OCI-LY7 (cell line): ENCODE measurements at regions not wholly inside any gene's neighbourhood (a gene's known extent, or its start where the extent isn't known, plus 50 kb on each side); places are given as distances from the start of the nearest gene placed in this dataset.

ENCODE experiments used
- BruUV-seq: library from RNA; stranded (reverse); fragments of 400-500 nt; replicated peaks from 2 replicates; lab custom pipeline; 2021; lab: Mats Ljungman, UMichigan
- CTCF ChIA-PET: fragments of 300-600 bp; sonication (Branson Sonifier 250); formaldehyde crosslinking; loops from one replicate; lab custom pipeline; 2022; ENCODE audit warnings: antibody characterized with exemption; ENCODE audit not compliant: unreplicated experiment; lab: Charles Lee
- POLR2A ChIA-PET: fragments of 300-600 bp; sonication (Branson Sonifier 250); formaldehyde crosslinking; loops from one replicate; lab custom pipeline; 2022; ENCODE audit warnings: antibody characterized with exemption; lab: Charles Lee
- DNase-seq: peaks from one replicate; pipeline ENCODE4 v3.0.0-alpha.2; 2015; ENCODE audit warnings: low spot score
- H2AFZ ChIP-seq: fragments of 200-600 bp; sonication (generic), shearing (Covaris generic); 2 replicates; pipeline ENCODE4 v1.6.1; 2014; ENCODE audit warnings: mild to moderate bottlenecking, antibody characterized with exemption, low read length, moderate library complexity
- H3K27ac ChIP-seq: fragments of 200-600 bp; sonication (generic); 2 replicates; pipeline ENCODE4 v1.5.1; 2014; ENCODE audit warnings: mixed run types, low read depth, mild to moderate bottlenecking, moderate library complexity, low read length, inconsistent platforms; ENCODE audit not compliant: poor library complexity, severe bottlenecking
- H3K36me3 ChIP-seq: fragments of 200-600 bp; sonication (generic); 2 replicates; pipeline ENCODE4 v1.6.1; 2014; ENCODE audit warnings: mild to moderate bottlenecking, antibody characterized with exemption, low read length, moderate library complexity, mixed read lengths; ENCODE audit not compliant: insufficient read depth
- H3K4me1 ChIP-seq: fragments of 200-600 bp; sonication (generic); 2 replicates; pipeline ENCODE4 v1.5.1; 2014; ENCODE audit warnings: mild to moderate bottlenecking, low read length; ENCODE audit not compliant: insufficient read depth, poor library complexity, severe bottlenecking
- H3K4me2 ChIP-seq: fragments of 200-600 bp; sonication (generic); 2 replicates; pipeline ENCODE4 v1.6.1; 2014; ENCODE audit warnings: mild to moderate bottlenecking, low read length
- H3K4me3 ChIP-seq: fragments of 200-600 bp; sonication (generic); 2 replicates; pipeline ENCODE4 v1.5.1; 2014; ENCODE audit warnings: mild to moderate bottlenecking, low read depth, low read length; ENCODE audit not compliant: poor library complexity, severe bottlenecking
- H3K79me2 ChIP-seq: fragments of 200-600 bp; sonication (generic); 2 replicates; pipeline ENCODE4 v1.6.1; 2016; ENCODE audit warnings: low read depth, mild to moderate bottlenecking, low read length, moderate library complexity, mixed read lengths; ENCODE audit not compliant: insufficient read depth
- H3K9me2 ChIP-seq: fragments of 200-600 bp; sonication (generic); 2 replicates; pipeline ENCODE4 v1.6.1; 2016; ENCODE audit warnings: mild to moderate bottlenecking, low read length, mixed read lengths; ENCODE audit not compliant: insufficient read depth
- H3K9me3 ChIP-seq: fragments of 200-600 bp; sonication (generic); 2 replicates; pipeline ENCODE4 v1.6.1; 2014; ENCODE audit warnings: mild to moderate bottlenecking, mixed run types, low read length, mixed read lengths
- H4K20me1 ChIP-seq: fragments of 200-600 bp; sonication (generic); 2 replicates; pipeline ENCODE4 v1.6.1; 2014; ENCODE audit warnings: mild to moderate bottlenecking, antibody characterized with exemption, low read length, moderate library complexity, mixed read lengths; ENCODE audit not compliant: insufficient read depth
- EZH2phosphoT487 ChIP-seq: fragments of 200-600 bp; sonication (generic); IDR thresholded peaks from 2 replicates; pipeline ENCODE4 v1.6.1; 2018; ENCODE audit warnings: low read depth, borderline replicate concordance, mild to moderate bottlenecking, mixed run types, antibody characterized with exemption, low read length, moderate library complexity, mixed read lengths
- intact Hi-C: fragments of 100-400 bp; cut with micrococcal nuclease; formaldehyde crosslinking; loops from one replicate; pipeline ENCODE4 v1.10.0; 2022; ENCODE audit not compliant: unreplicated experiment
- TF ChIP-seq, protein P1 (sequence below): fragments of 200-600 bp; sonication (generic); conservative IDR thresholded peaks from 2 replicates; pipeline ENCODE4 v1.5.1; 2014; ENCODE audit warnings: mild to moderate bottlenecking, antibody characterized with exemption, low read length, moderate library complexity, mixed read lengths

DNA sequence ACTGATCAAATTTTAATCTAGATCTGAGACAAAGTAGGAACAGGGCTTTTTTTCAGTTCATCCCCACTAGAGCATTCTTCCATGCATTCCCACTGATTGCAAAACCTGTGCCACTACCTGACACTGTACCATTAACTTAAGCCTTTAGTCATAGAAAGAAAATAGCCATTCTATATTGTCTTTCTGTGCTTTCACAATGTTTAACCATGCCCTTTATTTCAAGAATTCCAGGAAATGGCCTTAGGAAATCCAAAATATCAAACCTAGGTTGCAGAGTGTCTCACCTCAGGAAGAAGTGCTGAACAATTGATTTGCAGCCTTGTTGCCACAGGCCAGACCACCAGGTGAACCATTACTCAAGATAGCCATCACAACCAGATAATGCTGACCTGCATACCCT lies 56.2 kb upstream of the TGFBR2 start:
- Histone ChIP-seq H3K4me3 (no peak overlapping the region), H3K4me2 (no peak overlapping the region), H3K79me2 (no peaks in the 10 kb centered on the region), H3K9me3 (no peaks in the 10 kb centered on the region), H2AFZ (no peak overlapping the region), H3K4me1 (peaks cover 14% of the 10 kb centered on the region), H3K27ac (no peak overlapping the region), H4K20me1 (no peaks in the 10 kb centered on the region), H3K36me3 (no peaks in the 10 kb centered on the region), H3K9me2 (no peaks in the 10 kb centered on the region)
- CTCF ChIA-PET = no interaction called here
- BruUV-seq = no TSS peak
- POLR2A ChIA-PET = interaction anchor here (0.6 kb wide), 1 partner anchor 464 kb away, joined by 8 read pairs; no protein-coding TSS in a partner anchor
- no peak for DNase-seq
- intact Hi-C loops = loop anchor here (5.0 kb wide), 1 partner anchor 42 kb away; no protein-coding TSS in a partner anchor
- TF ChIP-seq, protein P1, sequence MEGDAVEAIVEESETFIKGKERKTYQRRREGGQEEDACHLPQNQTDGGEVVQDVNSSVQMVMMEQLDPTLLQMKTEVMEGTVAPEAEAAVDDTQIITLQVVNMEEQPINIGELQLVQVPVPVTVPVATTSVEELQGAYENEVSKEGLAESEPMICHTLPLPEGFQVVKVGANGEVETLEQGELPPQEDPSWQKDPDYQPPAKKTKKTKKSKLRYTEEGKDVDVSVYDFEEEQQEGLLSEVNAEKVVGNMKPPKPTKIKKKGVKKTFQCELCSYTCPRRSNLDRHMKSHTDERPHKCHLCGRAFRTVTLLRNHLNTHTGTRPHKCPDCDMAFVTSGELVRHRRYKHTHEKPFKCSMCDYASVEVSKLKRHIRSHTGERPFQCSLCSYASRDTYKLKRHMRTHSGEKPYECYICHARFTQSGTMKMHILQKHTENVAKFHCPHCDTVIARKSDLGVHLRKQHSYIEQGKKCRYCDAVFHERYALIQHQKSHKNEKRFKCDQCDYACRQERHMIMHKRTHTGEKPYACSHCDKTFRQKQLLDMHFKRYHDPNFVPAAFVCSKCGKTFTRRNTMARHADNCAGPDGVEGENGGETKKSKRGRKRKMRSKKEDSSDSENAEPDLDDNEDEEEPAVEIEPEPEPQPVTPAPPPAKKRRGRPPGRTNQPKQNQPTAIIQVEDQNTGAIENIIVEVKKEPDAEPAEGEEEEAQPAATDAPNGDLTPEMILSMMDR = no peak
- TF ChIP-seq EZH2phosphoT487 = no peak

DNA sequence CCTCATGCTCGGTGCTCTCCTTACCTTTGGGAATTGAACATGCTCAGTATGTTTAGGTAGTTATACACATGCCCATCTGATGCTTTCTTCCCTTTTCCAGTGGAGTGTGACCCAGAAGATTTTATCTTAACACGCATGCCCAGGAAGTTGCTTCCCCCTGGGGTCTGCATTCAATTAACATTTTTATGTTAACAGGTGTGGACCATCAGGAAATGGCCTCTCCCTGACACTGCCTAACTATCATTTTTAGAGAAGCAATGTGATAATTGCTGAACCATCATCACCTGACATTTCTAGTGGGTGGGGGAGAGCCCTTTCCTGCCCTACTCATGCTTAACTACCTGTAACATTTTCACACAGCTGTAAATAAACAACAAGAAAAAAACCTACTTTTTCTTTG lies 55.1 kb upstream of the TGFBR2 start:
- CTCF ChIA-PET = no interaction called here
- H4K20me1 ChIP-seq = no peaks in the 10 kb centered on the region
- no peak overlapping the region for H3K4me3 ChIP-seq
- H3K4me2 ChIP-seq = peak overlapping the region; percentile 36
- H3K9me2 ChIP-seq = no peaks in the 10 kb centered on the region
- TF ChIP-seq, protein P1 = no peak
- TF ChIP-seq EZH2phosphoT487 = no peak
- peaks cover 14% of the 10 kb centered on the region for H3K4me1 ChIP-seq
- H2AFZ ChIP-seq = peak overlapping the region; percentile 31; the same call in 1 of the 2 replicates
- H3K79me2 ChIP-seq = no peaks in the 10 kb centered on the region
- no TSS peak for BruUV-seq
- no peaks in the 10 kb centered on the region for H3K36me3 ChIP-seq
- POLR2A ChIA-PET = interaction anchor here (1.0 to 1.2 kb wide), 2 partner anchors 49 to 83 kb away, joined by 3 read pairs; no protein-coding TSS in a partner anchor
- no peak overlapping the region for H3K27ac ChIP-seq
- no peaks in the 10 kb centered on the region for H3K9me3 ChIP-seq
- DNase-seq = peak; percentile 51
- intact Hi-C loops = loop anchor here (5.0 kb wide), 1 partner anchor 41 kb away; no protein-coding TSS in a partner anchor

DNA sequence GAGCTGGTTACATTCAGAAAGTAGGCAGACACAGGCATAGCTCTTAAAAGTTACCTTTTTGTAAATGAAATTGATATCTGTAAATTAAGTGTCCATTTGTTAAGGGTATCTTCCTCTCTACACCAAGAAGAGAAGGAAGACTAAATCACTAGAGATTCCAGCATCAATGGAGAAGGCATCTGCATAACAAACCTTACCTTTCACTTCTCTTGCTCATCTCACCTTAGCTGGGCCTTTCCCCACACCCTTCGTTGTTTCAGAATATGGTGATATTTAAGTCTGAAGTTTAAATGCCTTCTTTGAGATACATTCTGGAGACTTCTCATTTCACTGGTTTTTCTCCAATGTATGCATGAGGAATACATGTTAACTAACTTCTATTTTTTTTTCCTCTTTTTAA lies 54.5 kb upstream of the TGFBR2 start:
- Histone ChIP-seq H4K20me1 (no peaks in the 10 kb centered on the region), H3K9me3 (no peaks in the 10 kb centered on the region), H3K4me2 (peak overlapping the region; percentile 36), H3K9me2 (no peaks in the 10 kb centered on the region), H3K4me1 (peaks cover 14% of the 10 kb centered on the region), H2AFZ (peak overlapping the region; percentile 31), H3K27ac (no peak overlapping the region), H3K36me3 (no peaks in the 10 kb centered on the region), H3K4me3 (no peak overlapping the region), H3K79me2 (no peaks in the 10 kb centered on the region)
- BruUV-seq = no TSS peak
- CTCF ChIA-PET = no interaction called here
- POLR2A ChIA-PET = interaction anchor here (0.7 to 1.2 kb wide), 4 partner anchors 8 to 83 kb away, joined by 3 to 4 read pairs (median 3); no protein-coding TSS in a partner anchor
- DNase-seq = no peak
- no peak for TF ChIP-seq EZH2phosphoT487
- TF ChIP-seq, protein P1 = no peak
- intact Hi-C loops = loop anchor here (5.0 kb wide), 1 partner anchor 40 kb away; no protein-coding TSS in a partner anchor
